ENCODE measurements at regions not wholly inside any gene's neighbourhood (a gene's known extent, or its start where the extent isn't known, plus 50 kb on each side); places are given as distances from the start of the nearest gene placed in this dataset.

- TF ChIP-seq CTCF (IDR thresholded peaks at IDR 0.05; ENCODE audit: insufficient read depth, missing control alignments): no peak
- DNase-seq (ENCODE audit: insufficient read length, low spot score) (no peak), FAIRE-seq (no peak)
Measured at GRCh38 chr14:101133068-101133467, 229.5 kb upstream of the RTL1 start.

- no peak for DNase-seq (ENCODE audit: insufficient read length, low spot score)
- TF ChIP-seq CTCF (IDR thresholded peaks at IDR 0.05; ENCODE audit: insufficient read depth, missing control alignments): no peak
- no peak for FAIRE-seq
Measured at GRCh38 chr14:101134161-101134631, 230.7 kb upstream of the RTL1 start.

DNA sequence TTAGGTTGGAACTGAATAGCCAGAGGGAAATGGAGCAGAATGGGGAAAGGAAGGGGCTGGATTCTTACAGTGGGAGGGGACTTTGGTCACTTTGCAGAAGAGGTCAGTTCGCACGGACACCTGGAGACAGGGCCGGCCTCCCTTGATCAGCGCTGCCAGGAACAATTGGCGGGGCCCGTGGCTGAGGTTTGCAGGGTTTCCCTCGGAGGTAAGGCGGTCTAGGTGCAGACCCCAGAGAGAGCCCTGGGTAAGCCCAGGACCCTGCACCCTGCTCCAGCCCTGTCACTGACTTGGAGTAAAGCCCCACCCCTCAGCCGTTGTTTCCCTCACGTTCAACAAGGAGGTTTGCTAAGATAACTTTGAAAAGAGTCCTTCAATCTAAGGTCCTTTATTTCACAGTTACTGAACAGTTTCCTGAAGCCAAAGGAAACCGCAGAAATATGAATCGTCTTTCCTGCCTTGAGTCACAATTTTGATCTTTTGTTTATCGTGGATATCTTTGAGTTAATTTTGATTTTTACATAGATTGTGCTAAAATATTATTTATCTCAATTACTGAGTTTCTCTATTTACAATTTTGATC, 231.4 kb upstream of the RTL1 start:
- no peak for TF ChIP-seq CTCF (IDR thresholded peaks at IDR 0.05; ENCODE audit: insufficient read depth, missing control alignments)
- FAIRE-seq: no peak
- DNase-seq (ENCODE audit: insufficient read length, low spot score): no peak

DNA sequence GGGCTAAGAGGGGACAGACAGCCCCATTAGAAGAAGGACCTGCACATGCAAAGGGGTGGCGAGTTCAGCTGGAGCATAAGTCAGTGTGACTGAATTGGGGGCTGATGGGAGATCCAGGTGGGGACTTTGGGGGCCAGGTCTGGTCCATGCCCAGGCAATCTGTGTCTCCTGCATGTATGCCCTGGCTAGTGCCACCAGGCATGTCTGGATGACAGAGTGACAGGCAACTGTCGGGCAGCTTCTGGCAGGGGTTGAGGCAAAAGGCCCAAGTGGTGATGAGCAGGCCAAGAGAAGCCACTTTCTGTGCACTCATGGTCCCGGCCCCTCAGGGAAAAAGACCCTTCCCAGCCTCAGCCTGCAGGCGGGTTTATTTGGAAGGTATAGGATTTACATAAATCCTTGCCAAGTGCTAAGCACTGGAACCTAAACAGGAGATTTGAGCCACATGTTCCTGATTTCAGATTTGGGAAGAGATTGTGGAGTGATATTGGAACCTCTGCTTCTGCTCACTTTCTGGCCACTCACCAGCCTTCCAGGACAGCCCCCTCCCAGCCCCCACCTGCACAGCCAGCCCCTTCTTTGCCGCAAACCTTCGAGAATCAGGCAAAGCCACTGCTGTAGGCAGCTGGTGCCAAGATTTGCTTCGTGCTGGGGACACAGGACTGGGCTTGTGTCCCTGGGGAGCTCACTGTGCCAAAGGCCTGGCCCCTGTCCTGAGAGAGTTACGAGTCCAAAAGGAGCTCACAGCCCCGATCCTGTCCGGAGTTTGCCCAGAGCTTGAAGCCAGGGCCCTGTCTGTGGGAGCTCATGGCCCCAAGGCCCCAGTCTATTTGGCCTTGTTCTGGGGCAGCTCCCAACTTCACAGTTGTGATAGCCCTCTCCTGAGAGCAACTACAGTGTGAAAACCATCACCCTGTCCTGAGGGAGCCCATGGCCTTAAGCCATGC, 232.5 kb upstream of the RTL1 start:
- DNase-seq (ENCODE audit: insufficient read length, low spot score): no peak
- TF ChIP-seq CTCF (IDR thresholded peaks at IDR 0.05; ENCODE audit: insufficient read depth, missing control alignments): no peak
- no peak for FAIRE-seq

DNA sequence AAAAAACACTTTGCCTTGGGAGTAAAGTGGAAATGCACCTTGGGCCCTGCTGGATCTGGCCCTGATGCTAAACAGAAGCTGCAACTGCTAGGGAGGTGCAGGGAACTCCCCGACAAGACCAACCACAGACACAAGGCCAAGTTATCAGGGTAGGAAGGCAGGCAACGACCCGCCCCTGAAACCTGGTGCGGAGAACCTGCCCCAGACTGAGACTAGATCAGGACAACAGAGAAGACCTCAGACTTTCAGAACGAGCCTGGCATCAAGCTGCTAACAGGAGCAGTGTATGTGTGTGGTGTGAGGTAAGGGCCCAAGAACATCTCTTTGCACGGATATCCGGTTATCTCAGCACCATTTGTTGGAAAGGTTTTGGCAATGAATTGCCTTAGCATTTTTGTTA, 233.7 kb upstream of the RTL1 start:
- TF ChIP-seq CTCF (IDR thresholded peaks at IDR 0.05; ENCODE audit: insufficient read depth, missing control alignments): no peak
- DNase-seq (ENCODE audit: insufficient read length, low spot score) (no peak), FAIRE-seq (no peak)

GRCh38 chr14:101147848-101148247, 244.3 kb upstream of the RTL1 start:
- no peak for TF ChIP-seq CTCF (IDR thresholded peaks at IDR 0.05; ENCODE audit: insufficient read depth, missing control alignments)
- DNase-seq (ENCODE audit: insufficient read length, low spot score): no peak
- no peak for FAIRE-seq
